IMR-90 (cell line): ENCODE measurements at regions not wholly inside any gene's neighbourhood (a gene's known extent, or its start where the extent isn't known, plus 50 kb on each side); places are given as distances from the start of the nearest gene placed in this dataset.

ENCODE experiments used
- FOS ChIP-seq: fragments of 150-350 bp; IDR thresholded peaks from 2 replicates; pipeline ENCODE4 v1.6.1; 2016; ENCODE audit warnings: low read depth, low read length
- POLR2A ChIP-seq: IDR thresholded peaks from 2 replicates; pipeline ENCODE4 v1.6.1; 2012; ENCODE audit warnings: mild to moderate bottlenecking, low read depth, low read length
- RCOR1 ChIP-seq: IDR thresholded peaks from 2 replicates; pipeline ENCODE4 v1.6.1; 2012; ENCODE audit warnings: mild to moderate bottlenecking, low read length, improper control_type of control experiment; ENCODE audit not compliant: insufficient replicate concordance
- RFX5 ChIP-seq: IDR thresholded peaks from 2 replicates; pipeline ENCODE4 v1.8.0; 2012; ENCODE audit warnings: low read depth, mild to moderate bottlenecking, low read length, moderate library complexity
- TF ChIP-seq, protein P1 (sequence below): fragments of 150-350 bp; IDR thresholded peaks from 2 replicates; pipeline ENCODE4 v1.6.1; 2016; ENCODE audit warnings: low read depth, mild to moderate bottlenecking, low read length, moderate library complexity, borderline replicate concordance

DNA sequence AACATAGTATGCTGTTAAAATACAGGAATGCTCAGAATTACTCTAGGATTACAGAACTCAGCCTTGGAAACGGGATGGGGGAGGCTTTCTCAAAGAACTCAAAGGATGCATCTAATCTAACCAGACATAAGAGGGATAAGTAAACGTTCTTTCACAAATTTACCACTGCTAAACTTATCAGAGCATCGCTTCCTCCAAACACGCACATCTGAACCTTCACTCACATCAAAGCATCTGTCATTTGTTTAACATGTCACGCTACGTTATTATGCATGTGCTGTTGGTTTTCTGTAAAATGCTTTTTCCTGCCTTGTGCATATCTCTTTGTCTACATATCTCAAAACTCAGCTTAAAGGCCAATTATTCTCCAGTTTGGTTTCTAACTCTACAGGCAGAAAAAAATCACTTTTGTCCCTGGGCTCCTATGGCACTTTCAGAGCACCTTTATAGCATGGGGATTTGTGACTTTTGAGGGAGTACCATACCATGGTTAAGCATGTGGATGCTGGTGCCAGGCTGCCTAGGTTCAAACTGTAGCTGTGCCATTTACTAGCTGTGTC lies 106.7 kb upstream of the FSHR start:
- TF ChIP-seq, protein P1, sequence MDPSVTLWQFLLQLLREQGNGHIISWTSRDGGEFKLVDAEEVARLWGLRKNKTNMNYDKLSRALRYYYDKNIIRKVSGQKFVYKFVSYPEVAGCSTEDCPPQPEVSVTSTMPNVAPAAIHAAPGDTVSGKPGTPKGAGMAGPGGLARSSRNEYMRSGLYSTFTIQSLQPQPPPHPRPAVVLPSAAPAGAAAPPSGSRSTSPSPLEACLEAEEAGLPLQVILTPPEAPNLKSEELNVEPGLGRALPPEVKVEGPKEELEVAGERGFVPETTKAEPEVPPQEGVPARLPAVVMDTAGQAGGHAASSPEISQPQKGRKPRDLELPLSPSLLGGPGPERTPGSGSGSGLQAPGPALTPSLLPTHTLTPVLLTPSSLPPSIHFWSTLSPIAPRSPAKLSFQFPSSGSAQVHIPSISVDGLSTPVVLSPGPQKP: no peak
- TF ChIP-seq POLR2A (no peak), RCOR1 (no peak), FOS (no peak), RFX5 (no peak)
